ENCODE measurements at regions not wholly inside any gene's neighbourhood (a gene's known extent, or its start where the extent isn't known, plus 50 kb on each side); places are given as distances from the start of the nearest gene placed in this dataset.

DNA sequence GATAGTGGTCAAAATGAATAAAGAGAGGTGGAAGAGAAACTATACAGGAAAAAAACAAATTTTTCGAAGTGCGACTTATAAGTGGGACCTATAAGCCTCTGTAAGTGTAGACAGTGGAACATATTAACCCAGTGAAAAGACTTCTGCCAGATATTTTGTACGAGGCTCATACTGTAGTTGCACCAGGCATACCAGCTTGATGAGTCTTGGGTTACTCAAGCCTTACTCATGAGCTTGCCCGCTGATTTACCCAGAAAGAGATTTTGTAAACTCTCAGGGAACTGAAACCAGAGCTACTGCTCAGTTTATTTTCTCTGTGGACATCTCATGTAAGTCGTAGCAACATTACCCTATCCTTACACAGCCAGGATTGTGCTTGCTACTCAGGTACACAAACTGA lies 708.0 kb upstream of the SOX9 start:
- Histone ChIP-seq H3K27me3 (ENCODE audit: insufficient read depth, poor library complexity, severe bottlenecking) (peaks cover 3% of the 10 kb centered on the region), H3K4me3 (replicated peaks; ENCODE audit: insufficient read depth, low read length) (no peak overlapping the region), H3K27ac (replicated peaks) (no peak overlapping the region)
- no peak for DNase-seq (ENCODE audit: low read depth in 1 of 2, low spot score in 1 of 2)
- TF ChIP-seq, protein P1, sequence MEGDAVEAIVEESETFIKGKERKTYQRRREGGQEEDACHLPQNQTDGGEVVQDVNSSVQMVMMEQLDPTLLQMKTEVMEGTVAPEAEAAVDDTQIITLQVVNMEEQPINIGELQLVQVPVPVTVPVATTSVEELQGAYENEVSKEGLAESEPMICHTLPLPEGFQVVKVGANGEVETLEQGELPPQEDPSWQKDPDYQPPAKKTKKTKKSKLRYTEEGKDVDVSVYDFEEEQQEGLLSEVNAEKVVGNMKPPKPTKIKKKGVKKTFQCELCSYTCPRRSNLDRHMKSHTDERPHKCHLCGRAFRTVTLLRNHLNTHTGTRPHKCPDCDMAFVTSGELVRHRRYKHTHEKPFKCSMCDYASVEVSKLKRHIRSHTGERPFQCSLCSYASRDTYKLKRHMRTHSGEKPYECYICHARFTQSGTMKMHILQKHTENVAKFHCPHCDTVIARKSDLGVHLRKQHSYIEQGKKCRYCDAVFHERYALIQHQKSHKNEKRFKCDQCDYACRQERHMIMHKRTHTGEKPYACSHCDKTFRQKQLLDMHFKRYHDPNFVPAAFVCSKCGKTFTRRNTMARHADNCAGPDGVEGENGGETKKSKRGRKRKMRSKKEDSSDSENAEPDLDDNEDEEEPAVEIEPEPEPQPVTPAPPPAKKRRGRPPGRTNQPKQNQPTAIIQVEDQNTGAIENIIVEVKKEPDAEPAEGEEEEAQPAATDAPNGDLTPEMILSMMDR (IDR thresholded peaks at IDR 0.05; ENCODE audit: insufficient read depth, low read length), result no peak
- TF ChIP-seq, protein P2, sequence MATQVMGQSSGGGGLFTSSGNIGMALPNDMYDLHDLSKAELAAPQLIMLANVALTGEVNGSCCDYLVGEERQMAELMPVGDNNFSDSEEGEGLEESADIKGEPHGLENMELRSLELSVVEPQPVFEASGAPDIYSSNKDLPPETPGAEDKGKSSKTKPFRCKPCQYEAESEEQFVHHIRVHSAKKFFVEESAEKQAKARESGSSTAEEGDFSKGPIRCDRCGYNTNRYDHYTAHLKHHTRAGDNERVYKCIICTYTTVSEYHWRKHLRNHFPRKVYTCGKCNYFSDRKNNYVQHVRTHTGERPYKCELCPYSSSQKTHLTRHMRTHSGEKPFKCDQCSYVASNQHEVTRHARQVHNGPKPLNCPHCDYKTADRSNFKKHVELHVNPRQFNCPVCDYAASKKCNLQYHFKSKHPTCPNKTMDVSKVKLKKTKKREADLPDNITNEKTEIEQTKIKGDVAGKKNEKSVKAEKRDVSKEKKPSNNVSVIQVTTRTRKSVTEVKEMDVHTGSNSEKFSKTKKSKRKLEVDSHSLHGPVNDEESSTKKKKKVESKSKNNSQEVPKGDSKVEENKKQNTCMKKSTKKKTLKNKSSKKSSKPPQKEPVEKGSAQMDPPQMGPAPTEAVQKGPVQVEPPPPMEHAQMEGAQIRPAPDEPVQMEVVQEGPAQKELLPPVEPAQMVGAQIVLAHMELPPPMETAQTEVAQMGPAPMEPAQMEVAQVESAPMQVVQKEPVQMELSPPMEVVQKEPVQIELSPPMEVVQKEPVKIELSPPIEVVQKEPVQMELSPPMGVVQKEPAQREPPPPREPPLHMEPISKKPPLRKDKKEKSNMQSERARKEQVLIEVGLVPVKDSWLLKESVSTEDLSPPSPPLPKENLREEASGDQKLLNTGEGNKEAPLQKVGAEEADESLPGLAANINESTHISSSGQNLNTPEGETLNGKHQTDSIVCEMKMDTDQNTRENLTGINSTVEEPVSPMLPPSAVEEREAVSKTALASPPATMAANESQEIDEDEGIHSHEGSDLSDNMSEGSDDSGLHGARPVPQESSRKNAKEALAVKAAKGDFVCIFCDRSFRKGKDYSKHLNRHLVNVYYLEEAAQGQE (IDR thresholded peaks at IDR 0.05; ENCODE audit: insufficient replicate concordance, low read depth), result no peak
- no peak for TF ChIP-seq SPI1 (IDR thresholded peaks at IDR 0.05; ENCODE audit: borderline replicate concordance, low read depth)
- no peak for TF ChIP-seq POLR2AphosphoS5 (IDR thresholded peaks at IDR 0.05; ENCODE audit: low read depth)
- no peak for TF ChIP-seq GABPA (IDR thresholded peaks at IDR 0.05; ENCODE audit: low read depth)

DNA sequence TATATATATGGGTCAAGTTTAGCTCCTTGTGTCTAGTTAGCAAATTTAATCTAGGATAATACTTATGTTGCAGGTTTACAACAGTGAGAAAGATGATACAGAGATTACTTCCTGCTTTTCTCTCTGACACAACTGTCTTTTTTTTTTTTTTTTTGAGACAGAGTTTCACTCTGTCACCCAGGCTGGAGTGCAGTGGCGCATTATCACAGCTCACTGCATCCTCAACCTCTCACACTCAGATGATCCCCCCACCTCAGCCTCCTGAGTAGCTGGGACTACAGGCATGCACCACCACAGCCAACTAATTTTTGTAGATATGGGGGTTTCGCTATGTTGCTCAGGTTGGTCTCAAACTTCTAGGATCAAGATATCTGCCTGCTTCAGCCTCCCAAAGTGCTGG lies 706.9 kb upstream of the SOX9 start:
- no peak for TF ChIP-seq GABPA (IDR thresholded peaks at IDR 0.05; ENCODE audit: low read depth)
- TF ChIP-seq SPI1 (IDR thresholded peaks at IDR 0.05; ENCODE audit: borderline replicate concordance, low read depth), result no peak
- TF ChIP-seq, protein P1 (IDR thresholded peaks at IDR 0.05; ENCODE audit: insufficient read depth, low read length), result no peak
- no peak for TF ChIP-seq POLR2AphosphoS5 (IDR thresholded peaks at IDR 0.05; ENCODE audit: low read depth)
- TF ChIP-seq, protein P2 (IDR thresholded peaks at IDR 0.05; ENCODE audit: insufficient replicate concordance, low read depth), result no peak

DNA sequence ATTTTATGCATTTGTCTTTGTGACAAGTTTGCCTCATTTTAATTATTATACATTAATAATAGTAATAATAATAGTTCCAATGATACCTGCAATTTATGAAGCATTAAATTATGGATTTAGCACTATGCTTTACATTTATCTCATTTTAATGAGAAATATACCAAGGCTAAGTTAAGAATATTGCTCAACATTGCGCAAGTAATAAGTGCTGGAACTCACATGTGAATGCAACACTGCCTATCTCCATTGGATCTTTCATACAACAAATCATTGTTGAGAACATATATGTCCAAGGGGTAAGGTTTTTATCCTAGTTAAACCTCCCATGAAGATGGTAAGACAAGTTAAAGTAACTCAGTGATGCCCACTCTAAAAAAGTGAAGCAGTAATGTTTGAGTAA lies 703.7 kb upstream of the SOX9 start:
- Histone ChIP-seq H3K27ac (replicated peaks) (no peak overlapping the region), H3K27me3 (ENCODE audit: insufficient read depth, poor library complexity, severe bottlenecking) (peaks cover 3% of the 10 kb centered on the region), H3K4me3 (replicated peaks; ENCODE audit: insufficient read depth, low read length) (no peak overlapping the region)
- TF ChIP-seq GABPA (IDR thresholded peaks at IDR 0.05; ENCODE audit: low read depth), result no peak
- TF ChIP-seq, protein P1 (IDR thresholded peaks at IDR 0.05; ENCODE audit: insufficient read depth, low read length), result no peak
- TF ChIP-seq, protein P2 (IDR thresholded peaks at IDR 0.05; ENCODE audit: insufficient replicate concordance, low read depth), result no peak
- no peak for TF ChIP-seq SPI1 (IDR thresholded peaks at IDR 0.05; ENCODE audit: borderline replicate concordance, low read depth)
- TF ChIP-seq POLR2AphosphoS5 (IDR thresholded peaks at IDR 0.05; ENCODE audit: low read depth), result no peak
- DNase-seq (ENCODE audit: low read depth in 1 of 2, low spot score in 1 of 2), result no peak

More for the DNA sequence above, 706.9 kb upstream of the SOX9 start:
- Histone ChIP-seq H3K4me3 (replicated peaks; ENCODE audit: insufficient read depth, low read length) (no peak overlapping the region), H3K27me3 (ENCODE audit: insufficient read depth, poor library complexity, severe bottlenecking) (peaks cover 3% of the 10 kb centered on the region), H3K27ac (replicated peaks) (no peak overlapping the region)
- DNase-seq (ENCODE audit: low read depth in 1 of 2, low spot score in 1 of 2), result no peak

Data from HL-60 (cell line).